ENCODE measurements at regions not wholly inside any gene's neighbourhood (a gene's known extent, or its start where the extent isn't known, plus 50 kb on each side); places are given as distances from the start of the nearest gene placed in this dataset.

DNA sequence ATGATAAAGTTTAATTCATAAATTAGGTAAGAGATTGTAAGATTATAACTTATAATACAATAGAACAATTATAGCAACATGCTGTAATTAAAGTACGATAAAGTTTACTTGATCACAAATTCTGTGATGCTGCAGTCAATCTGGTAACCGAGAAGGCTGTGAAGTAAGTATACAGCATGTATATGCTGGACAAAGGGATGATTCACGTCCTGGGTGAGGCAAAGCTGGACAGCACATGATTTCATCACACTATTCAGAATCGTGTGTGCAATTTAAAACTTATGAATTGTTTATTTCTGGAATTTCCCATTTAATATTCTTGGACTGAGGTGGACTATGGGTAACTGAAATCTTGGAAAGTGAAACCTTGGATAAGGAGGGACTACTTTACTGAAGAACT, 522.2 kb upstream of the CNTNAP5 start:
- Mint-ChIP-seq H3K27ac (no peak overlapping the region), H3K27me3 (ENCODE audit: insufficient read depth) (no peaks in the 10 kb centered on the region), H3K4me1 (ENCODE audit: low read depth) (no peaks in the 10 kb centered on the region), H3K9me3 (peaks cover 39% of the 10 kb centered on the region), H3K36me3 (ENCODE audit: low read depth) (no peaks in the 10 kb centered on the region), H3K4me3 (no peak overlapping the region)
- TF ChIP-seq, protein P1, sequence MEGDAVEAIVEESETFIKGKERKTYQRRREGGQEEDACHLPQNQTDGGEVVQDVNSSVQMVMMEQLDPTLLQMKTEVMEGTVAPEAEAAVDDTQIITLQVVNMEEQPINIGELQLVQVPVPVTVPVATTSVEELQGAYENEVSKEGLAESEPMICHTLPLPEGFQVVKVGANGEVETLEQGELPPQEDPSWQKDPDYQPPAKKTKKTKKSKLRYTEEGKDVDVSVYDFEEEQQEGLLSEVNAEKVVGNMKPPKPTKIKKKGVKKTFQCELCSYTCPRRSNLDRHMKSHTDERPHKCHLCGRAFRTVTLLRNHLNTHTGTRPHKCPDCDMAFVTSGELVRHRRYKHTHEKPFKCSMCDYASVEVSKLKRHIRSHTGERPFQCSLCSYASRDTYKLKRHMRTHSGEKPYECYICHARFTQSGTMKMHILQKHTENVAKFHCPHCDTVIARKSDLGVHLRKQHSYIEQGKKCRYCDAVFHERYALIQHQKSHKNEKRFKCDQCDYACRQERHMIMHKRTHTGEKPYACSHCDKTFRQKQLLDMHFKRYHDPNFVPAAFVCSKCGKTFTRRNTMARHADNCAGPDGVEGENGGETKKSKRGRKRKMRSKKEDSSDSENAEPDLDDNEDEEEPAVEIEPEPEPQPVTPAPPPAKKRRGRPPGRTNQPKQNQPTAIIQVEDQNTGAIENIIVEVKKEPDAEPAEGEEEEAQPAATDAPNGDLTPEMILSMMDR (IDR thresholded peaks at IDR 0.05): no peak
- no peak for DNase-seq

DNA sequence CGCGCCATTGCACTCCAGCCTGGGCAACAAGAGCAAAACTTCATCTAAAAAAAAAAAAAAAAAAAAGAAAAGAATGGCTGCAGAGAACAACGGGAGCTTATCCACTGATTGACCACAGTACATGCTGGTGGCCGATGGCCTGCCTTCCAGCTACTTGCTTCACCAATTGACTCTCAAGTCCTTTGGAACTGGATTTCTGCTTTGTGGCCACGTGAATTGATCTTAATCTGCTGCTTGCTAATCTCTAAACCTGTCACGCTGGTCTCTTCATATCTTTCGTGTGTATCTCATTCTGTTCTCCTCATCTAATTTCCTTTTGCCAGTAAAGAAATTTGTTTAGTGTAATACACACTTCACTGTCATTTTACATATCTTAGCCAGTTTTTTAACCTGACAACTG, 512.5 kb upstream of the CNTNAP5 start:
- peaks cover 22% of the 10 kb centered on the region for H3K9me3 Mint-ChIP-seq
- TF ChIP-seq, protein P1 (IDR thresholded peaks at IDR 0.05): no peak
- no peaks in the 10 kb centered on the region; the same call in 1 of the 2 replicates for H3K27me3 Mint-ChIP-seq (ENCODE audit: insufficient read depth)
- H3K4me1 Mint-ChIP-seq (ENCODE audit: low read depth): no peaks in the 10 kb centered on the region
- no peaks in the 10 kb centered on the region for H3K36me3 Mint-ChIP-seq (ENCODE audit: low read depth)
- H3K4me3 Mint-ChIP-seq: no peak overlapping the region
- DNase-seq: no peak
- no peak overlapping the region for H3K27ac Mint-ChIP-seq

GRCh38 chr2:123513351-123513750, 511.7 kb upstream of the CNTNAP5 start:
- H3K9me3 Mint-ChIP-seq: peaks cover 17% of the 10 kb centered on the region
- no peaks in the 10 kb centered on the region for H3K36me3 Mint-ChIP-seq (ENCODE audit: low read depth)
- no peak overlapping the region for H3K27ac Mint-ChIP-seq
- no peak for DNase-seq
- TF ChIP-seq, protein P1 (IDR thresholded peaks at IDR 0.05): no peak
- no peaks in the 10 kb centered on the region for H3K4me1 Mint-ChIP-seq (ENCODE audit: low read depth)
- H3K4me3 Mint-ChIP-seq: no peak overlapping the region
- no peaks in the 10 kb centered on the region; the same call in 1 of the 2 replicates for H3K27me3 Mint-ChIP-seq (ENCODE audit: insufficient read depth)

- Mint-ChIP-seq H3K4me1 (ENCODE audit: low read depth) (no peaks in the 10 kb centered on the region), H3K4me3 (no peak overlapping the region)
- TF ChIP-seq, protein P1 (IDR thresholded peaks at IDR 0.05): no peak
These were observed 510.4 kb upstream of the CNTNAP5 start for GRCh38 chr2:123514613-123515207.

GRCh38 chr2:123518367-123518766, 506.7 kb upstream of the CNTNAP5 start:
- Mint-ChIP-seq H3K4me3 (no peak overlapping the region), H3K27me3 (ENCODE audit: insufficient read depth) (no peaks in the 10 kb centered on the region; the same call in 1 of the 2 replicates), H3K9me3 (peaks cover 29% of the 10 kb centered on the region), H3K4me1 (ENCODE audit: low read depth) (no peaks in the 10 kb centered on the region), H3K36me3 (ENCODE audit: low read depth) (no peaks in the 10 kb centered on the region), H3K27ac (no peak overlapping the region)
- peak; percentile 21 for DNase-seq
- TF ChIP-seq, protein P1 (IDR thresholded peaks at IDR 0.05): no peak

More at GRCh38 chr2:123514613-123515207, 510.4 kb upstream of the CNTNAP5 start:
- DNase-seq: no peak
- Mint-ChIP-seq H3K27me3 (ENCODE audit: insufficient read depth) (no peaks in the 10 kb centered on the region; the same call in 1 of the 2 replicates), H3K36me3 (ENCODE audit: low read depth) (no peaks in the 10 kb centered on the region), H3K9me3 (peaks cover 13% of the 10 kb centered on the region), H3K27ac (no peak overlapping the region)
